Stomach (tissue), 4 donors: ENCODE measurements at regions not wholly inside any gene's neighbourhood (a gene's known extent, or its start where the extent isn't known, plus 50 kb on each side); places are given as distances from the start of the nearest gene placed in this dataset.
"Not testable (repeated sequence)": the region's sequence is repeated elsewhere in the genome, so short reads cannot be mapped to it uniquely, and the experiment has no call there.

Source experiments
- EP300 ChIP-seq: sonication (generic); formaldehyde crosslinking; IDR thresholded peaks from one replicate; pipeline ENCODE4 v1.6.1; 2017; ENCODE audit warnings: antibody characterized with exemption
- POLR2A ChIP-seq, 4 donors: fragments of 450-650 bp; IDR thresholded peaks; one replicate each; pipeline ENCODE4 v1.6.1; 2016; ENCODE audit warnings: antibody characterized with exemption in 4 of 4, control low read depth in 2 of 4, mild to moderate bottlenecking in 1 of 4, moderate library complexity in 1 of 4
- POLR2AphosphoS5 ChIP-seq, 3 donors: sonication (generic); formaldehyde crosslinking; IDR thresholded peaks; one replicate each; pipeline ENCODE4 v1.6.1; 2016; ENCODE audit warnings: antibody characterized with exemption in 3 of 3
- TF ChIP-seq, protein P1 (sequence below), 7 experiments: fragments of 450-650 bp in 4 of 7; fragments of 200-600 bp in 3 of 7; sonication (generic) in 3 of 7; IDR thresholded peaks; one replicate each; pipeline ENCODE4 v1.5.1; 2016 to 2019; ENCODE audit warnings: antibody characterized with exemption in 7 of 7, control low read depth in 2 of 7, mild to moderate bottlenecking in 1 of 7

- TF ChIP-seq, protein P1, sequence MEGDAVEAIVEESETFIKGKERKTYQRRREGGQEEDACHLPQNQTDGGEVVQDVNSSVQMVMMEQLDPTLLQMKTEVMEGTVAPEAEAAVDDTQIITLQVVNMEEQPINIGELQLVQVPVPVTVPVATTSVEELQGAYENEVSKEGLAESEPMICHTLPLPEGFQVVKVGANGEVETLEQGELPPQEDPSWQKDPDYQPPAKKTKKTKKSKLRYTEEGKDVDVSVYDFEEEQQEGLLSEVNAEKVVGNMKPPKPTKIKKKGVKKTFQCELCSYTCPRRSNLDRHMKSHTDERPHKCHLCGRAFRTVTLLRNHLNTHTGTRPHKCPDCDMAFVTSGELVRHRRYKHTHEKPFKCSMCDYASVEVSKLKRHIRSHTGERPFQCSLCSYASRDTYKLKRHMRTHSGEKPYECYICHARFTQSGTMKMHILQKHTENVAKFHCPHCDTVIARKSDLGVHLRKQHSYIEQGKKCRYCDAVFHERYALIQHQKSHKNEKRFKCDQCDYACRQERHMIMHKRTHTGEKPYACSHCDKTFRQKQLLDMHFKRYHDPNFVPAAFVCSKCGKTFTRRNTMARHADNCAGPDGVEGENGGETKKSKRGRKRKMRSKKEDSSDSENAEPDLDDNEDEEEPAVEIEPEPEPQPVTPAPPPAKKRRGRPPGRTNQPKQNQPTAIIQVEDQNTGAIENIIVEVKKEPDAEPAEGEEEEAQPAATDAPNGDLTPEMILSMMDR (IDR thresholded peaks at IDR 0.05) = not testable (repeated sequence)
- TF ChIP-seq POLR2A (IDR thresholded peaks at IDR 0.05); POLR2AphosphoS5 (IDR thresholded peaks at IDR 0.05); EP300: not testable (repeated sequence)
Observed at GRCh38 chr6:58237124-58237523, 919.7 kb downstream of the PRIM2 start.
